Dendritic cell treated with granulocyte-macrophage colony-stimulating factor and Interleukin-4, amounts not matched to agents 40 ng/mL and 50 ng/mL, for 4 days (primary cell): ENCODE measurements at regions not wholly inside any gene's neighbourhood (a gene's known extent, or its start where the extent isn't known, plus 50 kb on each side); places are given as distances from the start of the nearest gene placed in this dataset.

Experiments used
- H3K27ac Mint-ChIP-seq: one replicate; pipeline ENCODE4 v1.8.0; 2022; ENCODE audit warnings: mild to moderate bottlenecking, mixed read lengths
- H3K27me3 Mint-ChIP-seq: one replicate; pipeline ENCODE4 v1.8.0; 2022; ENCODE audit warnings: mild to moderate bottlenecking, mixed read lengths
- H3K36me3 Mint-ChIP-seq: one replicate; pipeline ENCODE4 v1.8.0; 2022; ENCODE audit warnings: low read depth, mixed read lengths
- H3K4me1 Mint-ChIP-seq: one replicate; pipeline ENCODE4 v1.8.0; 2022; ENCODE audit warnings: low read depth, mixed read lengths
- H3K4me3 Mint-ChIP-seq: one replicate; pipeline ENCODE4 v1.8.0; 2022; ENCODE audit warnings: mild to moderate bottlenecking, moderate library complexity, mixed read lengths
- H3K9me3 Mint-ChIP-seq: one replicate; pipeline ENCODE4 v1.8.0; 2022; ENCODE audit warnings: mixed read lengths
- intact Hi-C: fragments of 100-400 bp; cut with micrococcal nuclease; formaldehyde crosslinking; loops from one replicate; pipeline ENCODE4 v1.15.0; 2022

DNA sequence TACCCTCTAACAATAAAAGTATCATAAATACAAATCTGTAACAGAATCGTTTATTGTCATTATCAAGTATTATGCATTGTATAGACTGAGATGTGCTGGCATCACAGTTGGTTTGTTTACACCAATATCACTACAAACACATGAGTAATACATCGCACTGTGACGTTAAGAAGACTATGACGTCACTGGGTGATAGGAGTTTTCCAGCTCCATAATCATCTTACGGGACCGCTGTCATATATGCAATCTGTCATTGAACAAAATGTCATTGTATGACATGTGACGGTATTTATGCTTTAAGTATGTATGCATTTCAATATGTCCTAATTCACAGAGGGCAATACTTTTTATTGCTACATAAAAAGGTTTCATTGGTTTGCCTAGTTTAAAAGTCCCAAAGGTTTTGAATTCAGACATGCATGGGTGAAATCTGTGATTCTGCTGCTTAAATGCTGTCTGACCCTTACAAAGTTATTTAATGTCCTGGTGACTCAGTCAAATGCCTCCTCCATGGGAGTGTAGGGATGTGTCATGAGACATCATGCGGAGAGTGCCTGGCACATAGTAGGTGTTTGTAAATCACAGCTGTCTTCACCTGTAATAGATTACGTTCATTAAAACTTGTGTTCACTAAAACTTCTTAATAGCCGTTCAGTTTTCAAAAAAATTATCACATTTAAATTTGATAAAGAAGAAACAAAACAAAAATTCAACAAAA lies 160.7 kb upstream of the PDE10A start:
- H3K27ac Mint-ChIP-seq: no peak overlapping the region
- no peaks in the 10 kb centered on the region for H3K36me3 Mint-ChIP-seq
- intact Hi-C loops: no loop called here
- no peak overlapping the region for H3K4me3 Mint-ChIP-seq
- no peaks in the 10 kb centered on the region for H3K9me3 Mint-ChIP-seq
- peaks cover 9% of the 10 kb centered on the region for H3K27me3 Mint-ChIP-seq
- no peaks in the 10 kb centered on the region for H3K4me1 Mint-ChIP-seq

DNA sequence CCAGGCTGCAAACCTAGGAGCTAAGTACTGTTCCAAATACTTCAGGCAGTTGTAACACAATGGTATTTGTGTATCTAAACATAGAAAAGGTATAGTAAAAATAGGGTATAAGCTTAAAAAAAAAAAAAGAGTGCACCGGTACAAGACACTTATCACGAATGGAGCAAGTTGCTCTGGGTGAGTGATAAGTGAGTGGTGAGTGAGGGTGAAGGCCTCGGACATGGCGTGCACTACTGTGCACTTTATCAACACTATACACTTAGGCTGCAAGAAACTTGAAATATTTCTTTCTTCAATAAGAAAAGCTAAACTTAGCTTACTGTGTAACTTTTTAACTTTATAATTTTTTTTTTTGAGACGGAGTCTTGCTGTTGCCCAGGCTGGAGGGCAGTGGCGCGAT lies 159.5 kb upstream of the PDE10A start:
- Mint-ChIP-seq H3K4me1 (no peaks in the 10 kb centered on the region), H3K27me3 (peaks cover 15% of the 10 kb centered on the region), H3K4me3 (no peak overlapping the region), H3K36me3 (no peaks in the 10 kb centered on the region), H3K9me3 (no peaks in the 10 kb centered on the region), H3K27ac (no peak overlapping the region)
- intact Hi-C loops: no loop called here

DNA sequence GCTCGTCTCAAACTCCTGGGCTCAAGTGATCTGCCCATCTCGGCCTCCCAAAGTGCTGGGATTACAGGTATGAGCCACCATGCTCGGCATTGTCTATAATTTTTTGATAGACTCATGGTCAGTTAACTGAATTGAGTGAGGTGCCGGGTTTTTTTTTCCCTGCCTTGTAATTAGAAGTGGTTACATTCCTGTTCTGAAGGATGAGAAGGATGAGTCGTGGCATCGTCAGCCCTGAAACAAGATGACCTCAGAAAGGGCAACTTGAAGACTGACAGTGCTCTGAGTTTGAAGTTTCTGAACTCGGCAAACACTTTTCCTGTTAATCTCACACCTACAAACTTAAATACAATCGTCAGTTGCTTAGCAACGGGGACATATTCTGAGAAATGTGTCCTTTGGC lies 158.7 kb upstream of the PDE10A start:
- H3K27me3 Mint-ChIP-seq: peaks cover 15% of the 10 kb centered on the region
- no peaks in the 10 kb centered on the region for H3K9me3 Mint-ChIP-seq
- no peaks in the 10 kb centered on the region for H3K36me3 Mint-ChIP-seq
- no peak overlapping the region for H3K27ac Mint-ChIP-seq
- H3K4me1 Mint-ChIP-seq: no peaks in the 10 kb centered on the region
- intact Hi-C loops: no loop called here
- no peak overlapping the region for H3K4me3 Mint-ChIP-seq

DNA sequence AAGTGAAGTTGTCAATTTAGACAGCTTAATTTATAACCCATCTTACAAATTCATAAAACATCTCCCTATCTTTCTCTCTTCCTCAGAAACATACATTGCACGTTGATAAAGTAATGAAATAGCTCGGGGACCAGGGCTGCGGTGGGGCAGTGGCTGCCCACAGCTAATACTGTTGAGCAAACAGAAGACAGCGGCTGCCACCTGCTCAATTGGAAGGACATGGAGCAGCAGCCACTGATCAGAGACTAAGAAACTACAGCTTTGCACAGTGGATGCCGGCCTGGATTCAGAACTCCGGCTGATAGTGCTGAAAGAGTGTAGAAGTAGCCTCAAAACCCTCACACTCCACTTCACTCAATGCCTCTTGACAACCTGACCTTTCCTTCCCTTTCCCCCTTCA lies 157.9 kb upstream of the PDE10A start:
- Mint-ChIP-seq H3K27me3 (peaks cover 15% of the 10 kb centered on the region), H3K4me1 (no peaks in the 10 kb centered on the region), H3K36me3 (no peaks in the 10 kb centered on the region), H3K27ac (no peak overlapping the region), H3K9me3 (no peaks in the 10 kb centered on the region), H3K4me3 (no peak overlapping the region)
- intact Hi-C loops: no loop called here

DNA sequence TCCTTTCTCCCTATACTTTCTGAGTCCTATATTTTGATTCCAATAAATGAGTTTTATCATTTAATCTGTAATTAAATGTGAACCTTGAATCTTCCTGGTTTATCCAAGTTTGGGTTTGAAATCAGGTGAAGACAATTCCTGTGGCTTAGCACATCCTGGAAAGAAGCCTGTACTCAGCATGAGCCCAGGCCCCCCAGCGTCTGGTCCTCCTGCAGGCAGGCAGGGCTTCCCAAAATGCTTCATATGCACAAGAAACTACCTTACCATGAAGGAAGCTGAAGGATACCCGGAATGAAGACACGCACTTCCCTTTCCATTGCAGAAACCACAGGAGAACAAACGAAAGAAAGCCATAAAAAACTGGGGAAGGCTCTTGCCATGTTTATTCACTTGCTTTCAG lies 157.4 kb upstream of the PDE10A start:
- Mint-ChIP-seq H3K4me1 (no peaks in the 10 kb centered on the region), H3K4me3 (no peak overlapping the region), H3K36me3 (no peaks in the 10 kb centered on the region), H3K27me3 (peaks cover 15% of the 10 kb centered on the region), H3K27ac (no peak overlapping the region), H3K9me3 (no peaks in the 10 kb centered on the region)
- intact Hi-C loops: no loop called here

DNA sequence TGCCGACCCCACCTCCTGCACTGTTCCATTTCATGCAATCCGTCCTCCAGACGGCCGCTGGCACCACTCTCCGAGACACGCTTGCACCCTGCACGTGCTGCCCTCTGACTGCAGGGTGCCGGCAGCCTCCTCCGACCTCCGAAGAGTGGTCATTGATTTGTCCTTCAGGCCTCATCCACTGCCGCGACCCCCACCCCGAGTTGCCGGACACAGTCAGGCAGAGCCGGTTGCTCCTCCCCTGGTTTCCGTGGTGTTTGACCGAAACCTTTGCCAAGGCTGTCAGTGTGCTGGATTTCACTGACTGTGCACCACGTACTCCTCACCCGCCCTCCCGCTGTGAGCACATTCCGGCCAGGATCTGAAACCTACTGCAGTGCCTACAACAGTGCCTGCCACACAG lies 156.4 kb upstream of the PDE10A start:
- intact Hi-C loops: no loop called here
- H3K36me3 Mint-ChIP-seq: no peaks in the 10 kb centered on the region
- H3K4me1 Mint-ChIP-seq: no peaks in the 10 kb centered on the region
- H3K9me3 Mint-ChIP-seq: no peaks in the 10 kb centered on the region
- H3K27ac Mint-ChIP-seq: no peak overlapping the region
- H3K4me3 Mint-ChIP-seq: no peak overlapping the region
- H3K27me3 Mint-ChIP-seq: peaks cover 15% of the 10 kb centered on the region

DNA sequence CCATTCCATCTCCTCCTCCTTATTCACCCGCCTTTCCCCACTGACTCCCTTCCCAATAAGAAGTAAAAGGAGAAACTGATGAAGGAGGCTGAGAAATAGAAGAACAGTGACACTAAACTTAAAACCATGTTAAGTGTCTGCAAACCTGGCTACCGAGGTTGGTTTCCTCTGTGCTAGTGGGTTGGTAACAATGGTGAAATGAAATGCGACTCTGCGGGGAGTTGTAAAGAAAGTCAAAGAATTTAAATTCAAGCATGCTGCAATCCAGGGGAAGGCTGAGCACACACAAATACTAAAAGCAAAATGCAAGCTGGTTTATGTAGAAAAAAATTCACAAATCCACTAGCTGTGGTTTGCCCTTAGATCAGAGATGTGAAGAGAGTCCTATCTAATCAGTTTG lies 155.2 kb upstream of the PDE10A start:
- H3K27ac Mint-ChIP-seq: no peak overlapping the region
- no peak overlapping the region for H3K4me3 Mint-ChIP-seq
- no peaks in the 10 kb centered on the region for H3K4me1 Mint-ChIP-seq
- no peaks in the 10 kb centered on the region for H3K9me3 Mint-ChIP-seq
- intact Hi-C loops: no loop called here
- H3K36me3 Mint-ChIP-seq: no peaks in the 10 kb centered on the region
- peaks cover 15% of the 10 kb centered on the region for H3K27me3 Mint-ChIP-seq

DNA sequence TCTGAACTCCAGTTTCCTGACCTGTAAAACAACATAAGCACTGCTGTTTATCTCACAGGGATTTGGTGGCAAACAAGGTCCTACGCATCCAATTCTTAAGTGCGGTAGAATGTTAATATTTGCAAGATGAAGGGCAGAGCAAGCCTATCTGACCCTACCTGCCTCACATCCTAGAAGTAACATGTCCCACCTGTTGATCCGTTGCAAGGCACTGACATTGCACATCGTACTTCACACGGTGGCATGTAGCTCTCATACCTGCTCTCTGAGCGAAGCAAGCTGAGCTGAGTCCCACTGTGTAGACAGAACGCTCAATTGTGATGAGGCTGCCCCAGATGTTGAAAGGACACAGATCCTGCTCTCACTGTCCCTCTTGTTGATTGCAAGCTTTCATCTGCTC lies 154.7 kb upstream of the PDE10A start:
- Mint-ChIP-seq H3K4me3 (no peak overlapping the region), H3K36me3 (no peaks in the 10 kb centered on the region), H3K27me3 (peaks cover 15% of the 10 kb centered on the region), H3K27ac (no peak overlapping the region), H3K9me3 (no peaks in the 10 kb centered on the region), H3K4me1 (no peaks in the 10 kb centered on the region)
- intact Hi-C loops: no loop called here

DNA sequence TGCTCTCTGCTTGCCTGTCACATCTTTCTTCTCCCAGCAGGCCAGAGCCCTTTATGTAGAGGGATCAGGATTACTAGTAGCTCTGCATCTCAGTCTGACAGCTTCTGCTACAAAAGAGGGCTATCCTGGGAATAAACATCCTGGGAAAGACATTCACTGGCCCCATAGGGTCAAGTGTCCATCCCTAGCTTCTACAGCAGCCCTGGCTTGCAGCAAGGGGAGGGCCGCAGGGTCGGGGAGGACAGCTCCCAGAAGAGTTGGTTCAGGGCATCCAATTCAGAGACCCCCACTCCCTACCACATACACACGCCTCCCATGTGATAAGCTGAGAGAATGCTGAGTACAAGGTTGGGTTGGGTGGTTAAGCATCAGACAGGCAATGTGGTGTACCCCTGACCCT lies 154.1 kb upstream of the PDE10A start:
- Mint-ChIP-seq H3K27me3 (peaks cover 15% of the 10 kb centered on the region), H3K27ac (no peak overlapping the region), H3K36me3 (no peaks in the 10 kb centered on the region), H3K9me3 (no peaks in the 10 kb centered on the region), H3K4me3 (no peak overlapping the region), H3K4me1 (no peaks in the 10 kb centered on the region)
- intact Hi-C loops: no loop called here

DNA sequence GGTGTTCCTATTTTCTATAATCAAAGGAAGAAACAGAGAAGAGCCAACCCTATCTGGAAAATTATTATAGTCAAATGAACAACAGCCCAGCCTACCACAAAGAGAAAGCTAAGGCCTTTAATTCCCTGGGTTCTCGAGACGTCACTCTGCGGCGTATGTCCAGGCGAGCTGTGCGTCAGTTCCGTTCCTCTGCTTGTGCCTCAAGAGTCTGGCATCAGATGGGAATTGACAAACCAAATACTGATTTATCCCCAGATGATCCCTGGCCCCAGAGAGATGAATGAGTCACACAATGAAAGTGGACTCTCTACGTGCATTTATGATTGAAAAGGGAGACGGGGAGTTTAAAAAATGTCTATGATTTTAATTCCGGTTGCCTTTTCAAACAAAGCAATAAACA lies 151.6 kb upstream of the PDE10A start:
- intact Hi-C loops: no loop called here
- Mint-ChIP-seq H3K27ac (no peak overlapping the region), H3K36me3 (no peaks in the 10 kb centered on the region), H3K4me3 (no peak overlapping the region), H3K9me3 (peaks cover 10% of the 10 kb centered on the region), H3K4me1 (no peaks in the 10 kb centered on the region), H3K27me3 (peaks cover 12% of the 10 kb centered on the region)

DNA sequence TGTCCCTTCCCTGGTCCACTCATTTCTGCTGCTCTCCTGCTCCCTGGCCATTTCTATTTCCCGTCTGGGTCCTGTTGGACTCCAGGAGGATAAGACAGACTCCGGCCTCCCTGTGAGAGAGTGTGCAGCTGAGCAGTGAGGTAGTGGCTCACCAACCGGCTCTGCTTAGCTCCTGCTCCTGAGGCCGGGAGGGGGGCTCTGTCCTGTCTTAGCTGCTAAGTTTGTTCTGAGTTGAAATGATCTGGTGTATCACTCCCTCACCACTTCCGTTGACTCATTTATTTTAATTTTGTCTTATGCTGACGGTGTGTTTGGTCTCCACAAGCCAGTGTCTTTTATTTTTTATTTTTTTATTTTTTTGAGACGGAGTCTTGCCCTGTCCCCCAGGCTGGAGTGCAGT lies 148.5 kb upstream of the PDE10A start:
- Mint-ChIP-seq H3K9me3 (peaks cover 10% of the 10 kb centered on the region), H3K27ac (no peak overlapping the region), H3K27me3 (peaks cover under 1% of the 10 kb centered on the region), H3K4me3 (no peak overlapping the region), H3K36me3 (no peaks in the 10 kb centered on the region), H3K4me1 (no peaks in the 10 kb centered on the region)
- intact Hi-C loops: no loop called here

DNA sequence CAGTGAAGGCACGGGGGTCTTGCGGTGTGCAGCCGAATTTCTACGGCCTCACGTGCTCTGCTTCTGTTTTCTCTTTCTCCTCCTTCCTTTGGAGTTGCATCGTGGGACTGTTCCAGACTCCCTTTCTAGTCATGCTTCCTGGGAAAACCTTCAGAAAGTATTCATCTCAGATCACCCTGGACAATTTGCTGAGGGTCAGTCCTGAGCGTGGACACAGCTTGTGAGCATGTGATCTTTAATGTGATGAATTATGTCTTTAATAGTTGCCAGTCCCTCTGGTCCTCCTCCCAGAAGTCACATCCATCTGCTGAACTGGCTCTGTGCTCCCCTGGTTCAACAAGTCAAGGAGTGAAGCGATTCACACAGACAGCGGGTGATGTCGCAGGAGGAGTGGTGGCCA lies 145.0 kb upstream of the PDE10A start:
- H3K36me3 Mint-ChIP-seq: no peaks in the 10 kb centered on the region

DNA sequence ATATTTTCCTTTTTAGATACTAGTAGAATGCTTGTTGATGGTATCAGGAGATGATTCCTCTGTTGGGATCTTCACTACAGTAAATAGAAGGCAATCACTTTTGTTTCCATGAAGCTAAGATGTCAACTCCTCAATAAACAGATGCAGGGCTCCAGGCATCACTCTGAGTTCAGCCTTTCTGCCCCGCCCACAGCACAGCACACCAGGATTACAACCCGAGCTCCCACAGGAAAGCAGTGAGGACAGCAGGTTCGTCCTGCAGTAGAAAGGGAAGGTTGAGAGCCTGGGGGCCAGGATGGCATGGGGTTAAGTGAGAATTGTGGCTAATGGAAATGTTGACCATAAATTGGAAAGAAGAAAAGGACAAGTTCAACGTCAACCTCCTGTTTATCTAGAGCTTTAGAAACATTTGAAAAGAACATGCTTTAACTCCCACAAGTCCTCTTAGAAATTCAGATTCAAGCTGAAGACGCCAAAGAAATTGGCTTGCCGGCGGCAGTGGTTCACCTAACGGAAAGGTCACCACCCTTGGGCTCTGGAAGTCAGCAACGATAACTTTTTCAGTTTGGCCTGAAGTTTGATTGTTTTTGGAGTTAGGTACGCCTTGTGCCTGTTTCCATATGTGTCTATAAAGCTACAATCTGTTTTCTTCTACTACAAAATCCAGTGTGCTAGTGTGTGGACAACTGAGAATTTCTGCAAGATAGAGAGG lies 144.4 kb upstream of the PDE10A start:
- no peak overlapping the region for H3K27ac Mint-ChIP-seq
- H3K27me3 Mint-ChIP-seq: peaks cover 24% of the 10 kb centered on the region
- intact Hi-C loops: no loop called here
- H3K9me3 Mint-ChIP-seq: peaks cover 10% of the 10 kb centered on the region
- no peaks in the 10 kb centered on the region for H3K4me1 Mint-ChIP-seq
- H3K36me3 Mint-ChIP-seq: no peaks in the 10 kb centered on the region
- no peak overlapping the region for H3K4me3 Mint-ChIP-seq

More for the DNA sequence above, 145.0 kb upstream of the PDE10A start:
- Mint-ChIP-seq H3K4me3 (no peak overlapping the region), H3K27ac (no peak overlapping the region), H3K9me3 (peaks cover 10% of the 10 kb centered on the region), H3K4me1 (no peaks in the 10 kb centered on the region), H3K27me3 (peaks cover 24% of the 10 kb centered on the region)
- intact Hi-C loops: no loop called here

DNA sequence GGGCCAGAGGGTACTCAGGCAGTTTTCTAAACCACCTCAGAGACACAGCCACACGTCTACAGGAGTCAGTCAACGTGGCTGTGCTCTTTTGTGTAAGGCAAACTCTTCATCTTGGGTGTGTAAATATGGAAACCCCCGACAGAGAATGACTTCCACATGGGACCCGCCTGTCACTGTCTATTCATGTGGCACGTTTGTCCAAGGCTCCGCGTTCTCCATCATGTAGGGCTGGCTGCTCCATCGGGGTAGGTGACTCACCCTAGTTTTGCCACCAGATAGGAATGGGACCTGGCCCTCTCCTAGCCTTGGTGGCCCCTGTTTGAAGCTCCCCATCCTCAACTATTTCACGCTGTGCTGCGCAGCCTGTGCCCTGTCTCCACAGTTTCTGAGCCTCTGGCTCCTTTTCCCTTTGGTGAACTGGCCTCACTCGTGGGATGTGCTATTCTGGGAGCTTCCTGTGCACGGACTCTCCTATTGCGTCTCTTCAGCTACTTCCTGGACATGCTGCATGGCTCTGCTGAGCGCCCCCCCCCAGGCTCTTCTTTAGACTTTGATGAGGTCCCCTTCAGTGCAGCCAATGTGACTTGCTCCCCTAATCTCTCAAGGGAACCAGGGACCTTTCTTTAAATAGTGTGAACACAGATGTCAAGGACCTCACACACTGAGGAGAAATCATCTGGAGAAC lies 143.2 kb upstream of the PDE10A start:
- intact Hi-C loops: no loop called here
- Mint-ChIP-seq H3K9me3 (peaks cover 10% of the 10 kb centered on the region), H3K27ac (no peak overlapping the region), H3K4me3 (no peak overlapping the region), H3K4me1 (no peaks in the 10 kb centered on the region), H3K36me3 (no peaks in the 10 kb centered on the region), H3K27me3 (peaks cover 24% of the 10 kb centered on the region)
